HCT116 (cell line): ENCODE measurements at regions not wholly inside any gene's neighbourhood (a gene's known extent, or its start where the extent isn't known, plus 50 kb on each side); places are given as distances from the start of the nearest gene placed in this dataset.

Experiments
- ATAC-seq: fragments of 200-7000 bp; cut with Tn5 transposase; 2 replicates; pipeline ENCODE4 v1.9.1; 2020; ENCODE audit warnings: mild to moderate bottlenecking, moderate library complexity
- BruUV-seq: library from RNA; stranded (reverse); fragments of 400-500 nt; replicated peaks from 2 replicates; lab custom pipeline; 2021; lab: Mats Ljungman, UMichigan
- CTCF ChIA-PET: fragments of 300-600 bp; sonication (Branson Sonifier 250); formaldehyde crosslinking; loops from one replicate; lab custom pipeline; 2021; ENCODE audit warnings: antibody characterized with exemption; lab: Charles Lee
- POLR2A ChIA-PET: fragments of 300-600, 350-600 bp; sonication (Branson Sonifier 250); formaldehyde crosslinking; loops from one replicate; lab custom pipeline; 2021; ENCODE audit warnings: antibody characterized with exemption; lab: Charles Lee
- RAD21 ChIA-PET, 2 experiments: fragments of 300-600 bp; sonication (Branson Sonifier 250); formaldehyde crosslinking; loops; one replicate each; lab custom pipeline; 2023; ENCODE audit warnings: low total read pairs in 2 of 2; ENCODE audit not compliant: uncharacterized antibody in 2 of 2, unreplicated experiment in 2 of 2, low non-redundant PET in 1 of 2; lab: Charles Lee
- DNase-seq: peaks from one replicate; pipeline ENCODE4 v3.0.0-alpha.2; 2010; ENCODE audit warnings: low read depth, low spot score
- H2AFZ ChIP-seq: fragments of 200-600 bp; shearing (Covaris generic), sonication (generic); 2 replicates; pipeline ENCODE4 v1.6.1; 2017; ENCODE audit warnings: low read depth, mixed run types, mixed read lengths, antibody characterized with exemption, low read length; ENCODE audit not compliant: poor library complexity, severe bottlenecking
- H3K27ac ChIP-seq: 2 replicates; pipeline ENCODE4 v1.5.1; 2012; ENCODE audit warnings: low read depth, low read length
- H3K27me3 ChIP-seq: fragments of 200-600 bp; sonication (generic); 2 replicates; pipeline ENCODE4 v1.6.1; 2016; ENCODE audit warnings: mixed run types, low read length, mixed read lengths; ENCODE audit not compliant: insufficient read depth
- H3K36me3 ChIP-seq, 2 experiments: fragments of 200-500 bp in 1 of 2; fragments of 200-600 bp in 1 of 2; sonication (Bioruptor generic) in 1 of 2; sonication (generic) in 1 of 2; 2 replicates each; pipeline versions ENCODE4 v1.5.1 to v1.6.1; 2014 to 2016; ENCODE audit warnings: low read length in 2 of 2, inconsistent platforms in 1 of 2, mixed read lengths in 1 of 2, mixed run types in 1 of 2; ENCODE audit not compliant: insufficient read depth in 2 of 2, control insufficient read depth in 1 of 2
- H3K4me1 ChIP-seq, 2 experiments: fragments of 200-600 bp in 1 of 2; sonication (generic) in 1 of 2; 2 replicates each; pipeline versions ENCODE4 v1.5.1 to v1.6.1; 2012 to 2017; ENCODE audit warnings: low read length in 2 of 2, inconsistent platforms in 1 of 2, mild to moderate bottlenecking in 1 of 2, mixed read lengths in 1 of 2, mixed run types in 1 of 2, moderate library complexity in 1 of 2; ENCODE audit not compliant: insufficient read depth in 2 of 2, control insufficient read depth in 1 of 2
- H3K4me2 ChIP-seq: fragments of 200-600 bp; sonication (generic); 2 replicates; pipeline ENCODE4 v1.6.1; 2017; ENCODE audit warnings: mixed run types, low read length, mixed read lengths
- H3K4me3 ChIP-seq, 2 experiments: fragments of 200-600 bp in 1 of 2; sonication (generic) in 1 of 2; replicated peaks in 1 of 2; 2 replicates each; pipeline ENCODE4 v1.5.1; 2011 to 2016; ENCODE audit warnings: low read length in 2 of 2, control low read depth in 1 of 2, low read depth in 1 of 2, mild to moderate bottlenecking in 1 of 2, mixed read lengths in 1 of 2, mixed run types in 1 of 2
- H3K79me2 ChIP-seq: fragments of 200-600 bp; sonication (generic); 2 replicates; pipeline ENCODE4 v1.6.1; 2017; ENCODE audit warnings: mild to moderate bottlenecking, mixed run types, low read length, moderate library complexity, mixed read lengths; ENCODE audit not compliant: insufficient read depth
- H3K9ac ChIP-seq: fragments of 200-600 bp; sonication (generic); 2 replicates; pipeline ENCODE4 v1.6.1; 2016; ENCODE audit warnings: low read length, mixed read lengths
- H3K9me2 ChIP-seq: fragments of 200-600 bp; sonication (generic), shearing (Covaris generic); 2 replicates; pipeline ENCODE4 v1.6.1; 2017; ENCODE audit warnings: mixed run types, mild to moderate bottlenecking, moderate library complexity; ENCODE audit not compliant: insufficient read depth
- H3K9me3 ChIP-seq, 2 experiments: fragments of 200-500 bp in 1 of 2; fragments of 200-600 bp in 1 of 2; sonication (Bioruptor generic) in 1 of 2; sonication (generic) in 1 of 2; 2 replicates each; pipeline ENCODE4 v1.6.1; 2014 to 2017; ENCODE audit warnings: low read length in 2 of 2, mixed read lengths in 2 of 2, inconsistent platforms in 1 of 2, low read depth in 1 of 2, mild to moderate bottlenecking in 1 of 2, mixed run types in 1 of 2, moderate library complexity in 1 of 2; ENCODE audit not compliant: control insufficient read depth in 1 of 2, insufficient read depth in 1 of 2
- H4K20me1 ChIP-seq: fragments of 200-600 bp; sonication (generic), shearing (Covaris generic); 2 replicates; pipeline ENCODE4 v1.6.1; 2017; ENCODE audit warnings: mixed run types, mild to moderate bottlenecking, moderate library complexity; ENCODE audit not compliant: insufficient read depth
- CBX3 ChIP-seq: IDR thresholded peaks from 2 replicates; pipeline ENCODE4 v1.6.1; 2012; ENCODE audit warnings: low read depth
- CEBPB ChIP-seq: IDR thresholded peaks from 2 replicates; pipeline ENCODE4 v1.6.1; 2012; ENCODE audit warnings: low read depth
- EGR1 ChIP-seq: IDR thresholded peaks from 2 replicates; pipeline ENCODE4 v1.6.1; 2012; ENCODE audit warnings: low read depth
- ELF1 ChIP-seq: IDR thresholded peaks from 2 replicates; pipeline ENCODE4 v1.6.1; 2012; ENCODE audit warnings: low read depth, borderline replicate concordance
- EZH2phosphoT487 ChIP-seq: fragments of 200-600 bp; IDR thresholded peaks from 2 replicates; pipeline ENCODE4 v1.6.1; 2018; ENCODE audit warnings: antibody characterized with exemption, borderline replicate concordance
- FOSL1 ChIP-seq: IDR thresholded peaks from 2 replicates; pipeline ENCODE4 v1.6.1; 2012; ENCODE audit warnings: low read depth
- POLR2A ChIP-seq: IDR thresholded peaks from 2 replicates; pipeline ENCODE4 v1.7.0; 2011; ENCODE audit warnings: borderline replicate concordance; ENCODE audit not compliant: insufficient read depth, insufficient read length; ENCODE audit errors: extremely low read depth
- POLR2AphosphoS5 ChIP-seq: IDR thresholded peaks from 2 replicates; pipeline ENCODE4 v1.6.1; 2011; ENCODE audit warnings: mild to moderate bottlenecking, low read depth, low read length, moderate library complexity
- RAD21 ChIP-seq: IDR thresholded peaks from 2 replicates; pipeline ENCODE4 v1.6.1; 2012; ENCODE audit warnings: low read depth, mild to moderate bottlenecking
- SRF ChIP-seq: IDR thresholded peaks from 2 replicates; pipeline ENCODE4 v1.6.1; 2012; ENCODE audit warnings: low read depth
- TCF7L2 ChIP-seq: IDR thresholded peaks from 2 replicates; pipeline ENCODE4 v1.7.0; 2011; ENCODE audit warnings: borderline replicate concordance, inconsistent platforms; ENCODE audit not compliant: insufficient read depth, insufficient read length; ENCODE audit errors: extremely low read depth
- ZFX ChIP-seq: fragments of 450-650 bp; IDR thresholded peaks from 2 replicates; pipeline ENCODE4 v1.6.1; 2017
- intact Hi-C: fragments of 100-400 bp; cut with micrococcal nuclease; formaldehyde crosslinking; loops from 2 replicates; pipeline ENCODE4 v1.10.0; 2022
- TF ChIP-seq, protein P1 (sequence below), 3 experiments: fragments of 200-600 bp in 1 of 3; sonication (generic) in 1 of 3; IDR thresholded peaks in 2 of 3; conservative IDR thresholded peaks in 1 of 3; 2 replicates each; pipeline ENCODE4 v1.5.1; 2012 to 2017; ENCODE audit warnings: low read depth in 2 of 3, low read length in 2 of 3, antibody characterized with exemption in 1 of 3, borderline replicate concordance in 1 of 3, control low read depth in 1 of 3, mild to moderate bottlenecking in 1 of 3, mixed read lengths in 1 of 3, mixed run types in 1 of 3, moderate library complexity in 1 of 3; ENCODE audit not compliant: insufficient read depth in 1 of 3

DNA sequence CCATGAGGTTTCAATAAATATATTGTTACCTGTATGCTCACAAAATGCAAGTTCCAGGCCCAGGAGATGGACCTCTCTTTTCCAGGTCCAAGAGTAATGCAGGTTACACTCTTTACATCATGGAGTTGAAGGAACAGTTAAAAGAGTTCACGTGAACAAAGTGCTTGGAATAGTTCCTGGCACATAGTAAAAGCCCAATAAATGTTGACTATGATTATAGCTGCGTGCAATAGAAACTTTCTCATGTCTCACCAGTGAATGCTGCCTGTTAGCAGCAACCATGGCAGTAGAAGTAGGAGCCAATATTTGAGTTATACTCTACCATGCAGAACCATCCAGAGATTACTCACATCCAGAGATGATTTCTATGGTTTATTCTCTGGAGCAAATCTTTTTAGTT is 707.5 kb downstream of the DHX35 start (continued):
- TF ChIP-seq POLR2AphosphoS5 = no peak
- TF ChIP-seq TCF7L2 = no peak
- TF ChIP-seq ZFX = no peak
- TF ChIP-seq EZH2phosphoT487 = no peak

DNA sequence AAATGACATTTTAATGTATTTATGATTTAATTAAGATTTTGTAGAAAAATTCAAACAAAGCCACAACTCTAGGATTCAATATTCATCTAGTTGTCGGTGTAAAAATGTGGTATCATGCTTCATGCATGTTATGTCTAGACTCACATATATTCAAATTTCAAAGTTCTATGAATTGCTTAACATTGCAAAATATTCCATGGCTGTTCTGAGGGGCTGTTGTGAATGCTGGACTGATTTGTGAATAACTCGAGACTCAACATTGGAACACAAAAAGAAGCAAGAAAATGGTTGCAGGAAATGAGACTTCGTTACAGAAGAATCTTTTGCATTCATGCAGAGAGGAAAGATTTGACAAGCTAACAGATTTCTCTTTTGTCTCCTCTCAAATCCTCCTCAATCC is 705.9 kb downstream of the DHX35 start:
- BruUV-seq = no TSS peak
- ChIA-PET CTCF (no interaction called here), RAD21 (no interaction called here), POLR2A (no interaction called here)
- H3K79me2 ChIP-seq = no peaks in the 10 kb centered on the region
- no peak overlapping the region for H3K27ac ChIP-seq
- no peaks in the 10 kb centered on the region for H3K27me3 ChIP-seq
- H3K4me2 ChIP-seq = no peak overlapping the region
- ATAC-seq (no peak), DNase-seq (no peak)
- peaks cover 0 to 6% of the 10 kb centered on the region in 2 experiments; a peak in 1 of 4 replicates for H3K9me3 ChIP-seq
- no peak overlapping the region for H2AFZ ChIP-seq
- TF ChIP-seq POLR2A = no peak
- TF ChIP-seq ELF1 = no peak
- no peak for TF ChIP-seq RAD21
- TF ChIP-seq, protein P1, sequence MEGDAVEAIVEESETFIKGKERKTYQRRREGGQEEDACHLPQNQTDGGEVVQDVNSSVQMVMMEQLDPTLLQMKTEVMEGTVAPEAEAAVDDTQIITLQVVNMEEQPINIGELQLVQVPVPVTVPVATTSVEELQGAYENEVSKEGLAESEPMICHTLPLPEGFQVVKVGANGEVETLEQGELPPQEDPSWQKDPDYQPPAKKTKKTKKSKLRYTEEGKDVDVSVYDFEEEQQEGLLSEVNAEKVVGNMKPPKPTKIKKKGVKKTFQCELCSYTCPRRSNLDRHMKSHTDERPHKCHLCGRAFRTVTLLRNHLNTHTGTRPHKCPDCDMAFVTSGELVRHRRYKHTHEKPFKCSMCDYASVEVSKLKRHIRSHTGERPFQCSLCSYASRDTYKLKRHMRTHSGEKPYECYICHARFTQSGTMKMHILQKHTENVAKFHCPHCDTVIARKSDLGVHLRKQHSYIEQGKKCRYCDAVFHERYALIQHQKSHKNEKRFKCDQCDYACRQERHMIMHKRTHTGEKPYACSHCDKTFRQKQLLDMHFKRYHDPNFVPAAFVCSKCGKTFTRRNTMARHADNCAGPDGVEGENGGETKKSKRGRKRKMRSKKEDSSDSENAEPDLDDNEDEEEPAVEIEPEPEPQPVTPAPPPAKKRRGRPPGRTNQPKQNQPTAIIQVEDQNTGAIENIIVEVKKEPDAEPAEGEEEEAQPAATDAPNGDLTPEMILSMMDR (IDR thresholded peaks at IDR 0.05 in 2 of 3, conservative IDR thresholded peaks at IDR 0.05 in 1 of 3; ENCODE audit: borderline replicate concordance in 1 of 3, insufficient read depth in 1 of 3, low read depth in 2 of 3, low read length in 2 of 3) = no peak
- no peak for TF ChIP-seq CEBPB
- no peak for TF ChIP-seq EGR1
- no peak for TF ChIP-seq FOSL1
- no peak for TF ChIP-seq SRF
- no peak for TF ChIP-seq CBX3
- H3K4me1 ChIP-seq = no peaks in the 10 kb centered on the region
- intact Hi-C loops = no loop called here
- H3K9me2 ChIP-seq = no peaks in the 10 kb centered on the region
- no peak overlapping the region for H3K9ac ChIP-seq
- H3K4me3 ChIP-seq = no peak overlapping the region
- H4K20me1 ChIP-seq = no peaks in the 10 kb centered on the region
- H3K36me3 ChIP-seq = no peaks in the 10 kb centered on the region
